ENCODE measurements at regions not wholly inside any gene's neighbourhood (a gene's known extent, or its start where the extent isn't known, plus 50 kb on each side); places are given as distances from the start of the nearest gene placed in this dataset.

DNA sequence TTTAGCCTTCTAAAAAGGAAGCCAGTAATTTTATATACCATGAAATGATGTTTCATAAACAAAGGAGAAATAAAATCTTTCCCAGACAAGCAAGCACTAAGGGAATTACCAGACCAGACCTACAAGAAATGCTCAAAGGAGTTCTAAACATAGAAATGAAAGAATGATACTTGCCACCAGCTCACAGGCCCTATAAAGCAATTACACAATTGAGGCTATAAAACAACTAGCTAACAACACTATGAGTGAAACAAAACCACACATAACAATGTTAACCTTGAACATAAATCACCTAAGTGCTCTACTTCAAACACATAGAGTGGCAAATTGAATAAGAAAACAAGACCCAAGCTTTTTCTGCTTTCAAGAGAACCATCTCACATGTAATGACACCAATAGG lies 123.8 kb downstream of the BARHL2 start:
- intact Hi-C loops (cut with DNase I) = no loop called here
- no peak for ATAC-seq

DNA sequence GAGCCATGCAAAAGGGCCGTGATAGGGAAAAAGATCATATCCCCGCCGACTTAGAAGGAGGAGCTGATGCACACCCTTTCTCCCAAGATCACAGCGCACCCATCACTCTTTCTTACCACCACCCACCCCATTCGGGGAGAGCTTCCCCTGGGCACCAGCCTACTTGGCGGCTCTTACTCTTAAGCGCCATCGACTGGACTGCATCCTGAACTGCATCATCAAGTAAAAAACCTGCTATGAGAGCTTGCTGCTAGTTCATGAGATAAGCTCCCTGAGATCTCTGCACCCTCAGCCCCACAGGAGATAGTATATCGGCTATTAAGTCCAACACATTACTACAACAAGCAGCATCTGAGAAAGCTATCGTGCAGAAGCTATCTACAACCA lies 125.1 kb downstream of the BARHL2 start:
- no peak overlapping the region for H3K27ac ChIP-seq
- TF ChIP-seq, protein P1, sequence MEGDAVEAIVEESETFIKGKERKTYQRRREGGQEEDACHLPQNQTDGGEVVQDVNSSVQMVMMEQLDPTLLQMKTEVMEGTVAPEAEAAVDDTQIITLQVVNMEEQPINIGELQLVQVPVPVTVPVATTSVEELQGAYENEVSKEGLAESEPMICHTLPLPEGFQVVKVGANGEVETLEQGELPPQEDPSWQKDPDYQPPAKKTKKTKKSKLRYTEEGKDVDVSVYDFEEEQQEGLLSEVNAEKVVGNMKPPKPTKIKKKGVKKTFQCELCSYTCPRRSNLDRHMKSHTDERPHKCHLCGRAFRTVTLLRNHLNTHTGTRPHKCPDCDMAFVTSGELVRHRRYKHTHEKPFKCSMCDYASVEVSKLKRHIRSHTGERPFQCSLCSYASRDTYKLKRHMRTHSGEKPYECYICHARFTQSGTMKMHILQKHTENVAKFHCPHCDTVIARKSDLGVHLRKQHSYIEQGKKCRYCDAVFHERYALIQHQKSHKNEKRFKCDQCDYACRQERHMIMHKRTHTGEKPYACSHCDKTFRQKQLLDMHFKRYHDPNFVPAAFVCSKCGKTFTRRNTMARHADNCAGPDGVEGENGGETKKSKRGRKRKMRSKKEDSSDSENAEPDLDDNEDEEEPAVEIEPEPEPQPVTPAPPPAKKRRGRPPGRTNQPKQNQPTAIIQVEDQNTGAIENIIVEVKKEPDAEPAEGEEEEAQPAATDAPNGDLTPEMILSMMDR (IDR thresholded peaks at IDR 0.05) = no peak
- H3K4me1 ChIP-seq = no peaks in the 10 kb centered on the region
- no peak for ATAC-seq
- H3K27me3 ChIP-seq (ENCODE audit: insufficient read depth in 3 of 3, low read length in 2 of 3) = peaks cover 0 to 2% (median 0%) of the 10 kb centered on the region in 3 donors
- 64 to 69% (median 67%) methylated on average over 10 of the region's 10 CpGs for WGBS, 3 donors
- H3K36me3 ChIP-seq (ENCODE audit: insufficient read depth in 1 of 2, low read depth in 1 of 2) = no peaks in the 10 kb centered on the region
- intact Hi-C loops (cut with DNase I) = no loop called here
- no peak for DNase-seq
- H3K9me3 ChIP-seq = peaks cover 7% of the 10 kb centered on the region
- H3K4me3 ChIP-seq = no peak overlapping the region

More for the DNA sequence above, 123.8 kb downstream of the BARHL2 start:
- no peak overlapping the region for H3K4me3 ChIP-seq
- no peak for DNase-seq
- H3K9me3 ChIP-seq = peaks cover 9% of the 10 kb centered on the region
- TF ChIP-seq, protein P1 (IDR thresholded peaks at IDR 0.05) = no peak
- peaks cover 0 to 2% (median 0%) of the 10 kb centered on the region in 3 donors for H3K27me3 ChIP-seq (ENCODE audit: insufficient read depth in 3 of 3, low read length in 2 of 3)
- H3K27ac ChIP-seq = no peak overlapping the region
- H3K36me3 ChIP-seq (ENCODE audit: insufficient read depth in 1 of 2, low read depth in 1 of 2) = no peaks in the 10 kb centered on the region
- H3K4me1 ChIP-seq = no peaks in the 10 kb centered on the region

- WGBS, 3 donors = 61 to 69% (median 65%) methylated on average over 8 of the region's 8 CpGs
- TF ChIP-seq, protein P1 (IDR thresholded peaks at IDR 0.05) = no peak
- Histone ChIP-seq H3K27me3 (ENCODE audit: insufficient read depth in 3 of 3, low read length in 2 of 3) (peaks cover 0 to 2% (median 0%) of the 10 kb centered on the region in 3 donors), H3K27ac (no peak overlapping the region), H3K9me3 (peaks cover 2% of the 10 kb centered on the region), H3K36me3 (ENCODE audit: insufficient read depth in 1 of 2, low read depth in 1 of 2) (no peaks in the 10 kb centered on the region), H3K4me1 (no peaks in the 10 kb centered on the region), H3K4me3 (no peak overlapping the region)
- no peak for ATAC-seq
- intact Hi-C loops (cut with DNase I) = no loop called here
- DNase-seq = no peak
Measured at GRCh38 chr1:90591355-90591969, 125.6 kb downstream of the BARHL2 start.

- 30 to 43% (median 40%) methylated on average over 3 of the region's 3 CpGs for WGBS, 3 donors
- no peaks in the 10 kb centered on the region for H3K36me3 ChIP-seq (ENCODE audit: insufficient read depth in 1 of 2, low read depth in 1 of 2)
- no peak overlapping the region for H3K4me3 ChIP-seq
- DNase-seq = no peak
- H3K27ac ChIP-seq = no peak overlapping the region
- H3K27me3 ChIP-seq (ENCODE audit: insufficient read depth in 3 of 3, low read length in 2 of 3) = peaks cover 0 to 8% (median 0%) of the 10 kb centered on the region in 3 donors
- intact Hi-C loops (cut with DNase I) = loop anchor here (5.0 to 10.0 kb wide), 3 partner anchors 375 to 582 kb away; no protein-coding TSS in a partner anchor
- no peaks in the 10 kb centered on the region for H3K4me1 ChIP-seq
- ATAC-seq = no peak
- H3K9me3 ChIP-seq = no peaks in the 10 kb centered on the region
- TF ChIP-seq, protein P1 (IDR thresholded peaks at IDR 0.05) = no peak
Measured at GRCh38 chr1:90580176-90580575, 136.9 kb downstream of the BARHL2 start.
